Tibial nerve (tissue), 4 donors: ENCODE measurements at regions not wholly inside any gene's neighbourhood (a gene's known extent, or its start where the extent isn't known, plus 50 kb on each side); places are given as distances from the start of the nearest gene placed in this dataset.

Source experiments
- DNase-seq, 2 donors: peaks; one replicate each; pipeline ENCODE4 v3.0.0-alpha.2; 2019; ENCODE audit warnings: low spot score in 2 of 2
- H3K27ac ChIP-seq, 4 donors: fragments of 200-600 bp; sonication (generic) in 3 of 4; one replicate each; pipeline ENCODE4 v1.5.1; 2017 to 2019; ENCODE audit warnings: mild to moderate bottlenecking in 1 of 4
- H3K27me3 ChIP-seq, 2 donors: fragments of 200-600 bp; sonication (generic) in 1 of 2; one replicate each; pipeline versions ENCODE4 v1.5.1 to v1.6.0; 2017 to 2019
- H3K36me3 ChIP-seq, 3 donors: fragments of 200-600 bp; sonication (generic); one replicate each; pipeline ENCODE4 v1.5.1; 2018 to 2019
- H3K4me1 ChIP-seq, 4 donors: fragments of 200-600 bp; sonication (generic) in 3 of 4; one replicate each; pipeline ENCODE4 v1.5.1; 2017 to 2019
- H3K4me3 ChIP-seq, 4 donors: fragments of 200-600 bp; sonication (generic) in 3 of 4; one replicate each; pipeline ENCODE4 v1.5.1; 2017 to 2019; ENCODE audit warnings: mild to moderate bottlenecking in 1 of 4, moderate library complexity in 1 of 4
- H3K9me3 ChIP-seq, 4 donors: fragments of 200-600 bp; sonication (generic) in 3 of 4; one replicate each; pipeline ENCODE4 v1.5.1; 2017 to 2019
- EP300 ChIP-seq, 2 donors: sonication (generic); formaldehyde crosslinking; IDR thresholded peaks; one replicate each; pipeline ENCODE4 v1.6.1; 2017; ENCODE audit warnings: antibody characterized with exemption in 2 of 2, mild to moderate bottlenecking in 1 of 2
- POLR2A ChIP-seq, 2 donors: fragments of 450-650 bp; IDR thresholded peaks; one replicate each; pipeline ENCODE4 v1.6.1; 2017; ENCODE audit warnings: antibody characterized with exemption in 2 of 2, mild to moderate bottlenecking in 2 of 2, moderate library complexity in 2 of 2
- WGBS, 2 donors: methylation state at CpG; one replicate each; pipeline ENCODE4 v1.1.5; 2018; 5-methylcytosine and 5-hydroxymethylcytosine counted together
- TF ChIP-seq, protein P1 (sequence below), 5 experiments: fragments of 200-600 bp in 3 of 5; fragments of 450-650 bp in 2 of 5; sonication (generic) in 3 of 5; IDR thresholded peaks; one replicate each; pipeline ENCODE4 v1.5.1; 2016 to 2019; ENCODE audit warnings: antibody characterized with exemption in 5 of 5, mild to moderate bottlenecking in 3 of 5, moderate library complexity in 2 of 5

DNA sequence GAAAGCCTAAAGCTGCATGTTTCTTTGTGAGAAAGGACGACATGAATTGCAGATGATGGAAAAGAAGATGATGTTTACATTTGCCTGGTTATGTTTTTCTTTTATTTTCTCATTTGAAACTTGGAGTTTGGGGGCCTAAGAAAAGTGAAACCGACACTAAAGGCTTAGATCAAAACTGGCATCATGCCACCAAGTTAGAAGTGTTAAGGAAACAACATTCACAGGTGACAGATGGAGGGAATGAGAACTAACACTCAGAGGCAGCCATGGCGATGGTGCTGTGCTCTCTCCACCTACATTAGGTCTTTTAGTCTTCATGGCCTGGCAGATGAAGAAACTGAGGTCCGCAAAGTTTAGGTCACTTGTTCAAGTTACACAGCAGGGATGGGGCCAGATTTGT is 923.6 kb downstream of the TUSC7 start:
- H3K9me3 ChIP-seq: no peaks in the 10 kb centered on the region
- H3K27ac ChIP-seq: no peak overlapping the region
- no peaks in the 10 kb centered on the region for H3K36me3 ChIP-seq
- H3K4me1 ChIP-seq: peaks cover 0 to 14% (median 0%) of the 10 kb centered on the region in 4 donors
- no peaks in the 10 kb centered on the region for H3K27me3 ChIP-seq
- WGBS, 2 donors: 71 to 74% methylated on average over 4 of the region's 4 CpGs
- TF ChIP-seq POLR2A (IDR thresholded peaks at IDR 0.05) (no peak), EP300 (IDR thresholded peaks at IDR 0.05) (no peak)
- TF ChIP-seq, protein P1, sequence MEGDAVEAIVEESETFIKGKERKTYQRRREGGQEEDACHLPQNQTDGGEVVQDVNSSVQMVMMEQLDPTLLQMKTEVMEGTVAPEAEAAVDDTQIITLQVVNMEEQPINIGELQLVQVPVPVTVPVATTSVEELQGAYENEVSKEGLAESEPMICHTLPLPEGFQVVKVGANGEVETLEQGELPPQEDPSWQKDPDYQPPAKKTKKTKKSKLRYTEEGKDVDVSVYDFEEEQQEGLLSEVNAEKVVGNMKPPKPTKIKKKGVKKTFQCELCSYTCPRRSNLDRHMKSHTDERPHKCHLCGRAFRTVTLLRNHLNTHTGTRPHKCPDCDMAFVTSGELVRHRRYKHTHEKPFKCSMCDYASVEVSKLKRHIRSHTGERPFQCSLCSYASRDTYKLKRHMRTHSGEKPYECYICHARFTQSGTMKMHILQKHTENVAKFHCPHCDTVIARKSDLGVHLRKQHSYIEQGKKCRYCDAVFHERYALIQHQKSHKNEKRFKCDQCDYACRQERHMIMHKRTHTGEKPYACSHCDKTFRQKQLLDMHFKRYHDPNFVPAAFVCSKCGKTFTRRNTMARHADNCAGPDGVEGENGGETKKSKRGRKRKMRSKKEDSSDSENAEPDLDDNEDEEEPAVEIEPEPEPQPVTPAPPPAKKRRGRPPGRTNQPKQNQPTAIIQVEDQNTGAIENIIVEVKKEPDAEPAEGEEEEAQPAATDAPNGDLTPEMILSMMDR (IDR thresholded peaks at IDR 0.05): no peak
- H3K4me3 ChIP-seq: no peak overlapping the region
- no peak for DNase-seq

DNA sequence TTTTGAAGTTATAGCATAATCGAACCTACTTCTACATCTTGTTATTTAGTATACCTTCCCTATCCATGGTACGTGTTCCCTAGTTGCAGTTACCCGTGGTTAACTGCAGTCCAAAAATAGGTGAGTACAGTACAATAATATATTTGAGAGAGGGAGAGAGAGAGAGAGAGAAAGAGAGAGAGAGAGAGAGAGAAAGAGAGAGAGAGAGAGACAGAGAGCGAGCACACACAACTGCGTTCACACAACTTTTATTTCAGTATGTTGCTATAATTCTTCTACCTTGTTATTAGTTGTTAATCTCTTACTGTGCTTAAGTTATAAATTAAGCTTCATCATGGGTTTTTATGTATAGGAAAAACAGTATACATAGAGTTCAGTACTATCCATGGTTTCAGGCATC is 928.1 kb downstream of the TUSC7 start:
- Histone ChIP-seq H3K27me3 (no peaks in the 10 kb centered on the region), H3K4me3 (no peak overlapping the region), H3K4me1 (no peaks in the 10 kb centered on the region), H3K27ac (no peak overlapping the region), H3K9me3 (peaks cover 0 to 9% (median 0%) of the 10 kb centered on the region in 4 donors), H3K36me3 (no peaks in the 10 kb centered on the region)
- TF ChIP-seq EP300 (IDR thresholded peaks at IDR 0.05): no peak
- no peak for TF ChIP-seq POLR2A (IDR thresholded peaks at IDR 0.05)
- TF ChIP-seq, protein P1 (IDR thresholded peaks at IDR 0.05): no peak
- no peak for DNase-seq
- WGBS, 2 donors: 90 to 93% methylated on average over 5 of the region's 5 CpGs

DNA sequence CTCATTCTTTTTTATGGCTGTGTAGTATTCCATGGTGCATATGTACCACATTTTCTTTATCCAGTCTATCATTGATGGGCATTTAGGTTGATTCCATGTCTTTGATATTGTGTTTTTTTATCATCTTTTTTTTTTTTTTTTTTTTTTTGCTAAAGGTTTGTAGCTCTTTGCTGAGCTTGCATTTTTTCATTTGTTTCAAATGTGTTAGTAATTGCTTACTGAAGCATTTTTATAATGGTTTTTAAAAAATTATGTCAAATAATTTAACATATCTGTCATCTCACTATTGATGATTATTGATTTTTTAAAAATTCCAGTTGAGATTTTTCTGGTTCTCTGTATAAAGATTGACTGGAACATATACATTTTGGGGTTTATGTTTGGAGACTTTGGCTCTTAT is 934.6 kb downstream of the TUSC7 start:
- DNase-seq: no peak
- H3K27ac ChIP-seq: no peak overlapping the region
- no peak for TF ChIP-seq POLR2A (IDR thresholded peaks at IDR 0.05)
- TF ChIP-seq, protein P1 (IDR thresholded peaks at IDR 0.05): no peak
- TF ChIP-seq EP300 (IDR thresholded peaks at IDR 0.05): no peak
- H3K4me1 ChIP-seq: no peaks in the 10 kb centered on the region
- H3K9me3 ChIP-seq: peaks cover 0 to 5% (median 0%) of the 10 kb centered on the region in 4 donors
- no peaks in the 10 kb centered on the region for H3K27me3 ChIP-seq
- no peak overlapping the region for H3K4me3 ChIP-seq
- no peaks in the 10 kb centered on the region for H3K36me3 ChIP-seq

DNA sequence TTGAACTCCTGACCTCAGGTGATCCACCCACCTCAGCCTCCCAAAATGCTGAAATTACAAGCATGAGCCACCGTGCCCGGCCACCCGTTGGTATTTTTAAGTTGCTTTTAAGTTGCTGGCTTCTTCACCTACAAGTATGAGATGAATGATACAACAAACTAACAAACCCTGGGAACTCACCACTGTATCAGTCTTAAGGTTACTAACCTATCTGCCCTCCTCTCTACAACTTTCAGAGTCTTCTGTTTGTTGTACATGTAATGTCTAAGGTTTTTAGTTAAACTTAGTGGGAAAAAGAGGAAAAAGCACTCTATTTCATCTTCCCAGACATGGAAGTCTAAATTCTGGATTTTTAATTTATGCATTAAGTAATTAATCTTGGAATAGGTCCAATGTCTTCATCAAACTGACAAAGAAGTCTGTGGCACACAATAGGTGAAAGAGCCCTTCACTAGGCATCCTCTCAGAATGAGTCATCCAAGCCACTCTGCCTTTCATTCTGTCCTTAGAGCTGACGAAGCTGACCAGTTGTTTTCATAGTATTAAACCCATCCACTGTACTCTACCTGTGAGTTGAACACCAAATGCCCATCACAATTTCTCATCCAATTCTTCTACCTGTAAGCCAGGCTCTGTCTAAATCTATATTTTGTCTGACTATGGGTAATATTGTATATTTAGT is 936.1 kb downstream of the TUSC7 start:
- Histone ChIP-seq H3K36me3 (no peaks in the 10 kb centered on the region), H3K27ac (no peak overlapping the region), H3K4me1 (peaks cover 0 to 2% (median 0%) of the 10 kb centered on the region in 4 donors), H3K4me3 (no peak overlapping the region), H3K9me3 (no peaks in the 10 kb centered on the region), H3K27me3 (no peaks in the 10 kb centered on the region)
- DNase-seq: no peak
- 90 to 95% methylated on average over 4 of the region's 4 CpGs for WGBS, 2 donors
- TF ChIP-seq, protein P1 (IDR thresholded peaks at IDR 0.05): no peak
- TF ChIP-seq EP300 (IDR thresholded peaks at IDR 0.05) (no peak), POLR2A (IDR thresholded peaks at IDR 0.05) (no peak)

DNA sequence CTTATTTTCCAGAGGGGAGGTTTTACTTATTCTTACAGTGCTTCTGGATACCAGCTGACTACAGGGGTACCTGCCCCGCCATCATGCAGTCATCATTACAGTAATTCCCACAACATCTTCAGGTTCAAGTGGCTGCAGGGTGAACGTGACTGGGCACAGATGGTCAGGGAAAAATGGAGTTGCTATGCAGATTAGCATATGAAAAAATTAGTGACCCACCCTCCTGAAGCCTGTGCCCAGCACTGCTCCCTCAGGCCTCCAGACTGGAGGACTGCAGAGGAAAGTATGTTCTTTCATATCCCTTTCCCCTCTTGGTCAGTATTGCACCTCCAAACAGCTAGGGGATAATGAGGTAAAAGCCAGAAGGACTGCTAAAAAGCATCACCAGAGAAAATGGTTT is 937.9 kb downstream of the TUSC7 start:
- 81 to 91% methylated on average over 2 of the region's 2 CpGs for WGBS, 2 donors
- DNase-seq: no peak
- Histone ChIP-seq H3K27ac (no peak overlapping the region), H3K27me3 (no peaks in the 10 kb centered on the region), H3K4me1 (peaks cover 0 to 12% (median 0%) of the 10 kb centered on the region in 4 donors), H3K4me3 (no peak overlapping the region), H3K9me3 (no peaks in the 10 kb centered on the region), H3K36me3 (no peaks in the 10 kb centered on the region)
- TF ChIP-seq, protein P1 (IDR thresholded peaks at IDR 0.05): no peak
- no peak for TF ChIP-seq POLR2A (IDR thresholded peaks at IDR 0.05)
- no peak for TF ChIP-seq EP300 (IDR thresholded peaks at IDR 0.05)
